ENCODE measurements at regions not wholly inside any gene's neighbourhood (a gene's known extent, or its start where the extent isn't known, plus 50 kb on each side); places are given as distances from the start of the nearest gene placed in this dataset.

DNA sequence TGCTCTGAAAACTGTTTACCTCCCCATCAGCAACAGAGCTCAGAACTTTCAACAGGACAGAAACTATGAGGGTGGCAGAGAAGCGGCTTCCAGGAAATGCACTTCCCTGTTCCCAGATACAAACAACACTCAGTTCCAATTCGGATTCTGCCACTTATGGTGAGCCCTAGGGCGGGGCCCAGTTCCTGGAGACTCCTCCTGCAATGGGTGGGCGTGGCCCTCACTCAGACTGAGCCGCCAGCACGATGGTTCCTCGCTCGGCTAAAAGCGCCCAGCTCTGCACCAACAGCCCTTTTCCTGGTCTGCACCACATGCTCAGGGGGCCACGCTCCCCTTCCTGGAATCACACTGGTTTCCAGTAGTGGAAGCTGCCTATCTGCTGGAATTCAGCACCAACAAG lies 314.1 kb downstream of the CTTN start:
- Histone ChIP-seq H3K4me3 (ENCODE audit: low read depth in 2 of 2, low read length in 1 of 2) (no peak overlapping the region), H4K20me1 (ENCODE audit: insufficient read depth) (no peaks in the 10 kb centered on the region), H3K27me3 (ENCODE audit: insufficient read depth) (no peaks in the 10 kb centered on the region), H3F3A (replicated peaks; ENCODE audit: insufficient read depth) (no peaks in the 10 kb centered on the region), H3K9ac (no peak overlapping the region), H3K4me2 (no peak overlapping the region), H3K79me2 (ENCODE audit: insufficient read depth) (no peaks in the 10 kb centered on the region), H3K36me3 (replicated peaks in 1 of 2; ENCODE audit: control insufficient read depth in 1 of 2, insufficient read depth in 2 of 2, low read length in 1 of 2) (no peaks in the 10 kb centered on the region), H3K4me1 (ENCODE audit: control insufficient read depth in 1 of 2, insufficient read depth in 2 of 2, low read depth in 1 of 2, low read length in 1 of 2) (peaks cover 0 to 14% of the 10 kb centered on the region in 2 experiments; a peak in 1 of 4 replicates), H2AFZ (ENCODE audit: low read depth) (no peak overlapping the region), H3K9me2 (no peaks in the 10 kb centered on the region), H3K9me3 (no peaks in the 10 kb centered on the region), H3K27ac (ENCODE audit: low read depth in 2 of 2, low read length in 1 of 2) (no peak overlapping the region)
- ChIA-PET POLR2A (no interaction called here), CTCF (interaction anchor here (1.2 kb wide), 1 partner anchor 43 kb away, joined by 3 read pairs; no protein-coding TSS in a partner anchor)
- DNase-seq = no peak
- 63% methylated on average over 10 of the region's 10 CpGs for WGBS (ENCODE audit: low lambda C conversion rate)
- TF ChIP-seq, protein P1, sequence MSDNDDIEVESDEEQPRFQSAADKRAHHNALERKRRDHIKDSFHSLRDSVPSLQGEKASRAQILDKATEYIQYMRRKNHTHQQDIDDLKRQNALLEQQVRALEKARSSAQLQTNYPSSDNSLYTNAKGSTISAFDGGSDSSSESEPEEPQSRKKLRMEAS (IDR thresholded peaks at IDR 0.05; ENCODE audit: low read depth) = no peak
- TF ChIP-seq GABPA (IDR thresholded peaks at IDR 0.05; ENCODE audit: low read depth) (no peak), TEAD4 (IDR thresholded peaks at IDR 0.05; ENCODE audit: borderline replicate concordance, insufficient read depth) (no peak), SMC3 (IDR thresholded peaks at IDR 0.05; ENCODE audit: low read depth, low read length) (no peak), TCF12 (IDR thresholded peaks at IDR 0.05) (no peak), TAF1 (IDR thresholded peaks at IDR 0.05; ENCODE audit: borderline replicate concordance, low read depth, low read length) (no peak), GATA2 (CRISPR knock-in tag; IDR thresholded peaks at IDR 0.05) (no peak), POLR2AphosphoS5 (IDR thresholded peaks at IDR 0.05; ENCODE audit: low read depth, low read length) (no peak), RFX5 (IDR thresholded peaks at IDR 0.05; ENCODE audit: low read length) (no peak), MXI1 (IDR thresholded peaks at IDR 0.05; ENCODE audit: low read depth, low read length) (no peak), EZH2phosphoT487 (IDR thresholded peaks at IDR 0.05; ENCODE audit: borderline replicate concordance, low read depth) (no peak), FOSL2 (IDR thresholded peaks at IDR 0.05; ENCODE audit: borderline replicate concordance, low read depth) (no peak), ELF1 (IDR thresholded peaks at IDR 0.05) (no peak), JUND (IDR thresholded peaks at IDR 0.05) (no peak), FOXJ3 (CRISPR knock-in tag; IDR thresholded peaks at IDR 0.05) (no peak), EP300 (IDR thresholded peaks at IDR 0.05; ENCODE audit: borderline replicate concordance in 1 of 2, low read depth in 1 of 2, low read length in 1 of 2) (no peak)
- TF ChIP-seq, protein P2, sequence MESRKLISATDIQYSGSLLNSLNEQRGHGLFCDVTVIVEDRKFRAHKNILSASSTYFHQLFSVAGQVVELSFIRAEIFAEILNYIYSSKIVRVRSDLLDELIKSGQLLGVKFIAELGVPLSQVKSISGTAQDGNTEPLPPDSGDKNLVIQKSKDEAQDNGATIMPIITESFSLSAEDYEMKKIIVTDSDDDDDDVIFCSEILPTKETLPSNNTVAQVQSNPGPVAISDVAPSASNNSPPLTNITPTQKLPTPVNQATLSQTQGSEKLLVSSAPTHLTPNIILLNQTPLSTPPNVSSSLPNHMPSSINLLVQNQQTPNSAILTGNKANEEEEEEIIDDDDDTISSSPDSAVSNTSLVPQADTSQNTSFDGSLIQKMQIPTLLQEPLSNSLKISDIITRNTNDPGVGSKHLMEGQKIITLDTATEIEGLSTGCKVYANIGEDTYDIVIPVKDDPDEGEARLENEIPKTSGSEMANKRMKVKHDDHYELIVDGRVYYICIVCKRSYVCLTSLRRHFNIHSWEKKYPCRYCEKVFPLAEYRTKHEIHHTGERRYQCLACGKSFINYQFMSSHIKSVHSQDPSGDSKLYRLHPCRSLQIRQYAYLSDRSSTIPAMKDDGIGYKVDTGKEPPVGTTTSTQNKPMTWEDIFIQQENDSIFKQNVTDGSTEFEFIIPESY (IDR thresholded peaks at IDR 0.05; ENCODE audit: borderline replicate concordance, low read depth) = no peak
- TF ChIP-seq, protein P3, sequence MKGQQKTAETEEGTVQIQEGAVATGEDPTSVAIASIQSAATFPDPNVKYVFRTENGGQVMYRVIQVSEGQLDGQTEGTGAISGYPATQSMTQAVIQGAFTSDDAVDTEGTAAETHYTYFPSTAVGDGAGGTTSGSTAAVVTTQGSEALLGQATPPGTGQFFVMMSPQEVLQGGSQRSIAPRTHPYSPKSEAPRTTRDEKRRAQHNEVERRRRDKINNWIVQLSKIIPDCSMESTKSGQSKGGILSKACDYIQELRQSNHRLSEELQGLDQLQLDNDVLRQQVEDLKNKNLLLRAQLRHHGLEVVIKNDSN (IDR thresholded peaks at IDR 0.05; ENCODE audit: borderline replicate concordance, low read depth) = no peak
- TF ChIP-seq, protein P4, sequence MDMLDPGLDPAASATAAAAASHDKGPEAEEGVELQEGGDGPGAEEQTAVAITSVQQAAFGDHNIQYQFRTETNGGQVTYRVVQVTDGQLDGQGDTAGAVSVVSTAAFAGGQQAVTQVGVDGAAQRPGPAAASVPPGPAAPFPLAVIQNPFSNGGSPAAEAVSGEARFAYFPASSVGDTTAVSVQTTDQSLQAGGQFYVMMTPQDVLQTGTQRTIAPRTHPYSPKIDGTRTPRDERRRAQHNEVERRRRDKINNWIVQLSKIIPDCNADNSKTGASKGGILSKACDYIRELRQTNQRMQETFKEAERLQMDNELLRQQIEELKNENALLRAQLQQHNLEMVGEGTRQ (IDR thresholded peaks at IDR 0.05; ENCODE audit: borderline replicate concordance, low read depth, low read length) = no peak

All from SK-N-SH (cell line).